ENCODE measurements at regions not wholly inside any gene's neighbourhood (a gene's known extent, or its start where the extent isn't known, plus 50 kb on each side); places are given as distances from the start of the nearest gene placed in this dataset.

GRCh38 chr1:117312453-117313138 lies 54.7 kb upstream of the MAN1A2 start (continued):
- TF ChIP-seq NONO (IDR thresholded peaks at IDR 0.05; ENCODE audit: low read depth in 2 of 2, low read length in 1 of 2), result no peak
- no peak for TF ChIP-seq DNMT1 (IDR thresholded peaks at IDR 0.05)
- TF ChIP-seq ZFP91 (CRISPR knock-in tag; IDR thresholded peaks at IDR 0.05), result peak; percentile 90
- peak; percentile 36; the same call in 1 of the 2 replicates for TF ChIP-seq REST (IDR thresholded peaks at IDR 0.05; ENCODE audit: borderline replicate concordance)
- no peak for TF ChIP-seq REST (CRISPR knock-in tag; IDR thresholded peaks at IDR 0.05; ENCODE audit: low read depth)

Measured in K562 (cell line).